Caco-2 (cell line): ENCODE measurements at regions not wholly inside any gene's neighbourhood (a gene's known extent, or its start where the extent isn't known, plus 50 kb on each side); places are given as distances from the start of the nearest gene placed in this dataset.

Experiments used
- BruUV-seq: library from RNA; stranded (reverse); fragments of 400-500 nt; replicated peaks from 2 replicates; lab custom pipeline; 2021; lab: Mats Ljungman, UMichigan
- CTCF ChIA-PET: fragments of 300-600 bp; sonication (Branson Sonifier 250); formaldehyde crosslinking; loops from one replicate; lab custom pipeline; 2022; ENCODE audit warnings: antibody characterized with exemption; lab: Charles Lee
- POLR2A ChIA-PET: fragments of 300-600 bp; sonication (Branson Sonifier 250); formaldehyde crosslinking; loops from one replicate; lab custom pipeline; 2022; ENCODE audit warnings: antibody characterized with exemption; lab: Charles Lee
- DNase-seq, 2 experiments: peaks; one replicate each; pipeline versions ENCODE4 v3.0.0 to v3.0.0-alpha.2; 2020 to 2022
- H3K27me3 ChIP-seq: replicated peaks from 2 replicates; pipeline ENCODE4 v1.6.0; 2011; ENCODE audit warnings: low read length; ENCODE audit not compliant: control insufficient read depth, insufficient read depth
- H3K36me3 ChIP-seq: 2 replicates; pipeline ENCODE4 v1.5.1; 2011; ENCODE audit warnings: low read length; ENCODE audit not compliant: control insufficient read depth, insufficient read depth
- H3K4me1 ChIP-seq: fragments of 250-450 bp; sonication (Bioruptor Pico); 2 replicates; pipeline ENCODE4 v1.5.1; 2020; ENCODE audit warnings: mild to moderate bottlenecking
- H3K4me3 ChIP-seq: 2 replicates; pipeline ENCODE4 v1.5.1; 2011; ENCODE audit warnings: low read depth, mild to moderate bottlenecking, control low read depth, low read length
- H3K9me3 ChIP-seq: fragments of 250-450 bp; sonication (Bioruptor Pico); 2 replicates; pipeline ENCODE4 v1.5.1; 2020; ENCODE audit warnings: mild to moderate bottlenecking, moderate library complexity
- H3K27ac Mint-ChIP-seq: one replicate; pipeline ENCODE4 v1.8.0; 2022; ENCODE audit warnings: mixed read lengths; ENCODE audit not compliant: unreplicated experiment
- H3K27me3 Mint-ChIP-seq: one replicate; pipeline ENCODE4 v1.8.0; 2022; ENCODE audit warnings: mixed read lengths; ENCODE audit not compliant: insufficient read depth, unreplicated experiment
- H3K36me3 Mint-ChIP-seq: one replicate; pipeline ENCODE4 v1.8.0; 2022; ENCODE audit warnings: mild to moderate bottlenecking, mixed read lengths; ENCODE audit not compliant: insufficient read depth, unreplicated experiment
- H3K4me1 Mint-ChIP-seq: one replicate; pipeline ENCODE4 v1.8.0; 2022; ENCODE audit warnings: low read depth, mixed read lengths; ENCODE audit not compliant: unreplicated experiment
- H3K4me3 Mint-ChIP-seq: one replicate; pipeline ENCODE4 v1.8.0; 2022; ENCODE audit warnings: mild to moderate bottlenecking, moderate library complexity, mixed read lengths; ENCODE audit not compliant: unreplicated experiment
- H3K9me3 Mint-ChIP-seq: one replicate; pipeline ENCODE4 v1.8.0; 2022; ENCODE audit warnings: mixed read lengths; ENCODE audit not compliant: unreplicated experiment
- intact Hi-C: fragments of 100-400 bp; cut with micrococcal nuclease; formaldehyde crosslinking; loops from one replicate; pipeline ENCODE4 v1.10.0; 2022; ENCODE audit not compliant: unreplicated experiment
- TF ChIP-seq, protein P1 (sequence below), 2 experiments: fragments of 200-600 bp in 1 of 2; IDR thresholded peaks; 1 replicate in 1 of 2; 2 replicates in 1 of 2; pipeline versions ENCODE4 v1.5.1 to v1.8.0; 2011 to 2022; ENCODE audit warnings: antibody characterized with exemption in 1 of 2, control low read depth in 1 of 2, inconsistent platforms in 1 of 2, low read depth in 1 of 2, low read length in 1 of 2, mild to moderate bottlenecking in 1 of 2, moderate library complexity in 1 of 2; ENCODE audit not compliant: insufficient read depth in 1 of 2, severe bottlenecking in 1 of 2, unreplicated experiment in 1 of 2

DNA sequence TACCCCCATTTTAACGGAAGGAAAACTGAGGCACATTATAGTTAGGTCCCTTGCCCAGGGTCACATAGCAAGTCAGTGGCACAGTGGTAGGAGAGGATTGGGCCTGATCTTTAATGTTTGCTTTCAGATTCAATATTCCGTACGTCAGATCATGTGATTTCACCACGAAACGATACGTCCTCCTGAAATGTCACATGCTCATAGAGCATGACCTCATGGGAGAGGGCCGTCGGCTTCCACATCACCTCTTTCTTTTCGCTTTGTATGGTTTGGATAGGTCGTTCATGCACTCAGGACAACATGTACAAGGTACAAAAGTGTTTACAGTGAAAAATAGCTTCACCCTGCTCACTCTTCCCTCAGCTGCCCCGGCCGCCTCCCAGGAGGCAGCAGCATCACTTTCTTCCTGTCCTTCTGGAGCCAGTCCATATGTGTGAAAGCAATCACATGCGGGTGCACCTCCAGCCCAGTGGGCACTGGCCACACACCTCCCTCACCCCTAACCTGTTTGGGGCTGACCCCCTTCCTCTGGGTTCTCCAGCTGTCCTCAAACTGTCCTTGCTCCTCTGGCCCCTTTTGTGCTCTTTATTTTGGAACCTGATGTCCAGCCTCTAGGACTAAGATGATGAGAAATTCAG, 199.9 kb downstream of the FOXL1 start:
- Mint-ChIP-seq H3K4me1 (no peaks in the 10 kb centered on the region), H3K4me3 (no peak overlapping the region), H3K27ac (no peak overlapping the region), H3K27me3 (peaks cover 10% of the 10 kb centered on the region), H3K9me3 (no peaks in the 10 kb centered on the region), H3K36me3 (no peaks in the 10 kb centered on the region)
- Histone ChIP-seq H3K9me3 (no peaks in the 10 kb centered on the region), H3K36me3 (no peaks in the 10 kb centered on the region), H3K4me1 (no peaks in the 10 kb centered on the region), H3K4me3 (no peak overlapping the region), H3K27me3 (peaks cover 2% of the 10 kb centered on the region; the same call in 1 of the 2 replicates)
- ChIA-PET POLR2A (no interaction called here), CTCF (interaction anchor here (0.6 kb wide), 1 partner anchor 178 kb away, joined by 3 read pairs; no protein-coding TSS in a partner anchor)
- TF ChIP-seq, protein P1, sequence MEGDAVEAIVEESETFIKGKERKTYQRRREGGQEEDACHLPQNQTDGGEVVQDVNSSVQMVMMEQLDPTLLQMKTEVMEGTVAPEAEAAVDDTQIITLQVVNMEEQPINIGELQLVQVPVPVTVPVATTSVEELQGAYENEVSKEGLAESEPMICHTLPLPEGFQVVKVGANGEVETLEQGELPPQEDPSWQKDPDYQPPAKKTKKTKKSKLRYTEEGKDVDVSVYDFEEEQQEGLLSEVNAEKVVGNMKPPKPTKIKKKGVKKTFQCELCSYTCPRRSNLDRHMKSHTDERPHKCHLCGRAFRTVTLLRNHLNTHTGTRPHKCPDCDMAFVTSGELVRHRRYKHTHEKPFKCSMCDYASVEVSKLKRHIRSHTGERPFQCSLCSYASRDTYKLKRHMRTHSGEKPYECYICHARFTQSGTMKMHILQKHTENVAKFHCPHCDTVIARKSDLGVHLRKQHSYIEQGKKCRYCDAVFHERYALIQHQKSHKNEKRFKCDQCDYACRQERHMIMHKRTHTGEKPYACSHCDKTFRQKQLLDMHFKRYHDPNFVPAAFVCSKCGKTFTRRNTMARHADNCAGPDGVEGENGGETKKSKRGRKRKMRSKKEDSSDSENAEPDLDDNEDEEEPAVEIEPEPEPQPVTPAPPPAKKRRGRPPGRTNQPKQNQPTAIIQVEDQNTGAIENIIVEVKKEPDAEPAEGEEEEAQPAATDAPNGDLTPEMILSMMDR (IDR thresholded peaks at IDR 0.05; ENCODE audit: insufficient read depth in 1 of 2, low read depth in 1 of 2, low read length in 1 of 2, severe bottlenecking in 1 of 2, unreplicated experiment in 1 of 2): no peak
- no peak for DNase-seq
- BruUV-seq: no TSS peak
- intact Hi-C loops: no loop called here

DNA sequence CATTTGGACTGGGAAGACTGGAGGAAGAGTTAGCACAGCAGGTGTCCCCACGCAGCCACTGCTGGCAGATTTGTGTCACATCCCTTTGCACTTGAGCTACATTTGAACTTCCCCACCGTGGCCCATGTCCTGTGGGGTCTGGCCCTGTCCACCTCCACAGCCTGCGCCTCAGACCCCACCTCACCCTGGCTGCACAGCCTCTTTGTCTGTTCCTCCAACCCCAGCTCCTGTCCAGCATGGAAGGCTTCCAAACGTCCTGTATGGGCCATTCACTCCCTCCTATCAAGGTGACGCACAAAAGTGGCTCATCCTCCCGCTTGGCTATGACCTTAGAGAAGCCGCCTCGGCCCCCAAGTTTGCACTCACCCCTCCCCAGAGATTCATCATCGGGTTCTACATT, 200.6 kb downstream of the FOXL1 start:
- ChIA-PET POLR2A (no interaction called here), CTCF (no interaction called here)
- H3K9me3 ChIP-seq: no peaks in the 10 kb centered on the region
- Mint-ChIP-seq H3K27ac (no peak overlapping the region), H3K4me3 (no peak overlapping the region), H3K9me3 (no peaks in the 10 kb centered on the region), H3K36me3 (no peaks in the 10 kb centered on the region), H3K27me3 (peaks cover 11% of the 10 kb centered on the region), H3K4me1 (no peaks in the 10 kb centered on the region)
- no peak overlapping the region for H3K4me3 ChIP-seq
- no peaks in the 10 kb centered on the region for H3K36me3 ChIP-seq
- no peak for DNase-seq
- TF ChIP-seq, protein P1 (IDR thresholded peaks at IDR 0.05; ENCODE audit: insufficient read depth in 1 of 2, low read depth in 1 of 2, low read length in 1 of 2, severe bottlenecking in 1 of 2, unreplicated experiment in 1 of 2): no peak
- peaks cover 2% of the 10 kb centered on the region; the same call in 1 of the 2 replicates for H3K27me3 ChIP-seq
- no peaks in the 10 kb centered on the region for H3K4me1 ChIP-seq
- intact Hi-C loops: no loop called here
- BruUV-seq: no TSS peak

DNA sequence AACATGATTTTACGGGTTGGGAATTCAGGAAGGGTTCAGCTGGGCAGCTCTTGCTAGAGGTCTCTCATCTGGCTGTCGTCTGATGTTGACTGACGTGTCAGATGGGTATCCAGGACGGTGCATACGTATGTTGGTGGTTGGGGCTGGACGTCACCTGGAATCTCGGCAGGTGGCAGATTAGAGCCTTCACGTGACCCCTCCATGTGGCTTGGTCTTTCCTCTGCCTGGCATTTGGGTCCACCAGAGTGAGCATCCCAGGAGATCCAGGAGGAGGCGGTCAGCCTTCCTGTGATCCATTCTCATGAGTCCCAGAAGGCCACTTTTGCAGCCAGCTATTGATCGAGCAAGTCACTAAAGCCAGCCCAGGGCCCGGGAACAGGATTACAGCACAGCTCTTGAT, 202.7 kb downstream of the FOXL1 start:
- no TSS peak for BruUV-seq
- Mint-ChIP-seq H3K4me3 (no peak overlapping the region), H3K4me1 (no peaks in the 10 kb centered on the region), H3K36me3 (no peaks in the 10 kb centered on the region), H3K27me3 (peaks cover 17% of the 10 kb centered on the region), H3K9me3 (no peaks in the 10 kb centered on the region), H3K27ac (no peak overlapping the region)
- peaks cover 2% of the 10 kb centered on the region for H3K27me3 ChIP-seq
- H3K36me3 ChIP-seq: no peaks in the 10 kb centered on the region
- no peaks in the 10 kb centered on the region for H3K9me3 ChIP-seq
- ChIA-PET CTCF (no interaction called here), POLR2A (no interaction called here)
- TF ChIP-seq, protein P1 (IDR thresholded peaks at IDR 0.05; ENCODE audit: insufficient read depth in 1 of 2, low read depth in 1 of 2, low read length in 1 of 2, severe bottlenecking in 1 of 2, unreplicated experiment in 1 of 2): no peak
- no peak overlapping the region for H3K4me3 ChIP-seq
- intact Hi-C loops: no loop called here
- H3K4me1 ChIP-seq: no peaks in the 10 kb centered on the region
- no peak for DNase-seq
